Keratinocyte (primary cell): ENCODE measurements at regions not wholly inside any gene's neighbourhood (a gene's known extent, or its start where the extent isn't known, plus 50 kb on each side); places are given as distances from the start of the nearest gene placed in this dataset.

Source experiments
- CTCF ChIP-seq, 3 experiments: IDR thresholded peaks in 1 of 3; conservative IDR thresholded peaks in 1 of 3; optimal IDR thresholded peaks in 1 of 3; 2 replicates in 2 of 3; 3 replicates in 1 of 3; pipeline versions ENCODE3 to v1.5.1; 2011; ENCODE audit warnings: low read length in 3 of 3, mild to moderate bottlenecking in 3 of 3, moderate library complexity in 2 of 3, control low read depth in 1 of 3, inconsistent platforms in 1 of 3; ENCODE audit not compliant: insufficient read depth in 2 of 3; ENCODE audit errors: extremely low read depth in 1 of 3
- EZH2 ChIP-seq: IDR thresholded peaks from one replicate; pipeline ENCODE4 v1.6.1; 2012; ENCODE audit warnings: inconsistent platforms, mild to moderate bottlenecking, low read length, moderate library complexity

GRCh38 chr20:63086421-63087235, 79.9 kb upstream of the BHLHE23 start:
- TF ChIP-seq CTCF (optimal IDR thresholded peaks at IDR 0.05 in 1 of 3, IDR thresholded peaks at IDR 0.05 in 1 of 3, conservative IDR thresholded peaks at IDR 0.05 in 1 of 3; ENCODE audit: extremely low read depth in 1 of 3, insufficient read depth in 2 of 3, low read length in 3 of 3) (no peak), EZH2 (no peak)
